ENCODE measurements at regions not wholly inside any gene's neighbourhood (a gene's known extent, or its start where the extent isn't known, plus 50 kb on each side); places are given as distances from the start of the nearest gene placed in this dataset.

DNA sequence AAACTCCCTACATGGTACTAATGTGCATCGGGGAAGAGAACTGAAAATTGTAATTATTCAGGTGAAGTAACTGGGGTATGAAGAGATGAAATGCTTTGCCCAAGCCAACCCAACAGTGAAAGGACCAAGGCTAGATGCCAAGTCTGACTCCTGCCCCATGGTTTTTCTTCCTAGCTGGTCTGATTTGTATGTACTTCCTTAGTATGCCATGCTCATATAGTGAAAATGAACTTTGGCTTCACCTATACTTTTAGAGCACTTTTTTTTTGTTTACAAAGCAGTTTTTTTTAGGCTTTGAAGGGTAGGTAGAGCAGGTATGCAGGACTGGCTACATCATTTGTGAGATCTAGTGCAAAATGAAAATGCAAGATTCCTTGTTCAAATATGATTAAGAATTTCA is 359.4 kb upstream of the RIOK2 start (continued):
- TF ChIP-seq, protein P1, sequence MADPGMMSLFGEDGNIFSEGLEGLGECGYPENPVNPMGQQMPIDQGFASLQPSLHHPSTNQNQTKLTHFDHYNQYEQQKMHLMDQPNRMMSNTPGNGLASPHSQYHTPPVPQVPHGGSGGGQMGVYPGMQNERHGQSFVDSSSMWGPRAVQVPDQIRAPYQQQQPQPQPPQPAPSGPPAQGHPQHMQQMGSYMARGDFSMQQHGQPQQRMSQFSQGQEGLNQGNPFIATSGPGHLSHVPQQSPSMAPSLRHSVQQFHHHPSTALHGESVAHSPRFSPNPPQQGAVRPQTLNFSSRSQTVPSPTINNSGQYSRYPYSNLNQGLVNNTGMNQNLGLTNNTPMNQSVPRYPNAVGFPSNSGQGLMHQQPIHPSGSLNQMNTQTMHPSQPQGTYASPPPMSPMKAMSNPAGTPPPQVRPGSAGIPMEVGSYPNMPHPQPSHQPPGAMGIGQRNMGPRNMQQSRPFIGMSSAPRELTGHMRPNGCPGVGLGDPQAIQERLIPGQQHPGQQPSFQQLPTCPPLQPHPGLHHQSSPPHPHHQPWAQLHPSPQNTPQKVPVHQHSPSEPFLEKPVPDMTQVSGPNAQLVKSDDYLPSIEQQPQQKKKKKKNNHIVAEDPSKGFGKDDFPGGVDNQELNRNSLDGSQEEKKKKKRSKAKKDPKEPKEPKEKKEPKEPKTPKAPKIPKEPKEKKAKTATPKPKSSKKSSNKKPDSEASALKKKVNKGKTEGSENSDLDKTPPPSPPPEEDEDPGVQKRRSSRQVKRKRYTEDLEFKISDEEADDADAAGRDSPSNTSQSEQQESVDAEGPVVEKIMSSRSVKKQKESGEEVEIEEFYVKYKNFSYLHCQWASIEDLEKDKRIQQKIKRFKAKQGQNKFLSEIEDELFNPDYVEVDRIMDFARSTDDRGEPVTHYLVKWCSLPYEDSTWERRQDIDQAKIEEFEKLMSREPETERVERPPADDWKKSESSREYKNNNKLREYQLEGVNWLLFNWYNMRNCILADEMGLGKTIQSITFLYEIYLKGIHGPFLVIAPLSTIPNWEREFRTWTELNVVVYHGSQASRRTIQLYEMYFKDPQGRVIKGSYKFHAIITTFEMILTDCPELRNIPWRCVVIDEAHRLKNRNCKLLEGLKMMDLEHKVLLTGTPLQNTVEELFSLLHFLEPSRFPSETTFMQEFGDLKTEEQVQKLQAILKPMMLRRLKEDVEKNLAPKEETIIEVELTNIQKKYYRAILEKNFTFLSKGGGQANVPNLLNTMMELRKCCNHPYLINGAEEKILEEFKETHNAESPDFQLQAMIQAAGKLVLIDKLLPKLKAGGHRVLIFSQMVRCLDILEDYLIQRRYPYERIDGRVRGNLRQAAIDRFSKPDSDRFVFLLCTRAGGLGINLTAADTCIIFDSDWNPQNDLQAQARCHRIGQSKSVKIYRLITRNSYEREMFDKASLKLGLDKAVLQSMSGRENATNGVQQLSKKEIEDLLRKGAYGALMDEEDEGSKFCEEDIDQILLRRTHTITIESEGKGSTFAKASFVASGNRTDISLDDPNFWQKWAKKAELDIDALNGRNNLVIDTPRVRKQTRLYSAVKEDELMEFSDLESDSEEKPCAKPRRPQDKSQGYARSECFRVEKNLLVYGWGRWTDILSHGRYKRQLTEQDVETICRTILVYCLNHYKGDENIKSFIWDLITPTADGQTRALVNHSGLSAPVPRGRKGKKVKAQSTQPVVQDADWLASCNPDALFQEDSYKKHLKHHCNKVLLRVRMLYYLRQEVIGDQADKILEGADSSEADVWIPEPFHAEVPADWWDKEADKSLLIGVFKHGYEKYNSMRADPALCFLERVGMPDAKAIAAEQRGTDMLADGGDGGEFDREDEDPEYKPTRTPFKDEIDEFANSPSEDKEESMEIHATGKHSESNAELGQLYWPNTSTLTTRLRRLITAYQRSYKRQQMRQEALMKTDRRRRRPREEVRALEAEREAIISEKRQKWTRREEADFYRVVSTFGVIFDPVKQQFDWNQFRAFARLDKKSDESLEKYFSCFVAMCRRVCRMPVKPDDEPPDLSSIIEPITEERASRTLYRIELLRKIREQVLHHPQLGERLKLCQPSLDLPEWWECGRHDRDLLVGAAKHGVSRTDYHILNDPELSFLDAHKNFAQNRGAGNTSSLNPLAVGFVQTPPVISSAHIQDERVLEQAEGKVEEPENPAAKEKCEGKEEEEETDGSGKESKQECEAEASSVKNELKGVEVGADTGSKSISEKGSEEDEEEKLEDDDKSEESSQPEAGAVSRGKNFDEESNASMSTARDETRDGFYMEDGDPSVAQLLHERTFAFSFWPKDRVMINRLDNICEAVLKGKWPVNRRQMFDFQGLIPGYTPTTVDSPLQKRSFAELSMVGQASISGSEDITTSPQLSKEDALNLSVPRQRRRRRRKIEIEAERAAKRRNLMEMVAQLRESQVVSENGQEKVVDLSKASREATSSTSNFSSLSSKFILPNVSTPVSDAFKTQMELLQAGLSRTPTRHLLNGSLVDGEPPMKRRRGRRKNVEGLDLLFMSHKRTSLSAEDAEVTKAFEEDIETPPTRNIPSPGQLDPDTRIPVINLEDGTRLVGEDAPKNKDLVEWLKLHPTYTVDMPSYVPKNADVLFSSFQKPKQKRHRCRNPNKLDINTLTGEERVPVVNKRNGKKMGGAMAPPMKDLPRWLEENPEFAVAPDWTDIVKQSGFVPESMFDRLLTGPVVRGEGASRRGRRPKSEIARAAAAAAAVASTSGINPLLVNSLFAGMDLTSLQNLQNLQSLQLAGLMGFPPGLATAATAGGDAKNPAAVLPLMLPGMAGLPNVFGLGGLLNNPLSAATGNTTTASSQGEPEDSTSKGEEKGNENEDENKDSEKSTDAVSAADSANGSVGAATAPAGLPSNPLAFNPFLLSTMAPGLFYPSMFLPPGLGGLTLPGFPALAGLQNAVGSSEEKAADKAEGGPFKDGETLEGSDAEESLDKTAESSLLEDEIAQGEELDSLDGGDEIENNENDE (IDR thresholded peaks at IDR 0.05; ENCODE audit: insufficient replicate concordance, low read length), result no peak
- TF ChIP-seq, protein P2, sequence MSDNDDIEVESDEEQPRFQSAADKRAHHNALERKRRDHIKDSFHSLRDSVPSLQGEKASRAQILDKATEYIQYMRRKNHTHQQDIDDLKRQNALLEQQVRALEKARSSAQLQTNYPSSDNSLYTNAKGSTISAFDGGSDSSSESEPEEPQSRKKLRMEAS (IDR thresholded peaks at IDR 0.05), result no peak
- TF ChIP-seq PHF8 (conservative IDR thresholded peaks at IDR 0.05; ENCODE audit: low read depth, low read length), result no peak
- no peak for TF ChIP-seq POLR2A (IDR thresholded peaks at IDR 0.05; ENCODE audit: control extremely low read depth in 1 of 2, low read depth in 2 of 2, low read length in 2 of 2)
- no peak for TF ChIP-seq TBP (IDR thresholded peaks at IDR 0.05; ENCODE audit: low read depth, low read length)
- TF ChIP-seq CBX5 (IDR thresholded peaks at IDR 0.05; ENCODE audit: low read depth, low read length), result no peak
- no peak for TF ChIP-seq FOSL1 (IDR thresholded peaks at IDR 0.05; ENCODE audit: insufficient read depth, low read depth, low read length)

Data from H1 (cell line).